Activated naive CD4-positive, alpha-beta T cell treated with anti-CD3 and anti-CD28 coated beads, Interleukin-2, amount 10 ng/mL, durations not matched to agents 7 days and 5 days (primary cell): ENCODE measurements at regions not wholly inside any gene's neighbourhood (a gene's known extent, or its start where the extent isn't known, plus 50 kb on each side); places are given as distances from the start of the nearest gene placed in this dataset.
A peak's percentile ranks its signal among the peaks of the same experiment; 100 is the strongest.
"Not testable (repeated sequence)": the region's sequence is repeated elsewhere in the genome, so short reads cannot be mapped to it uniquely, and the experiment has no call there.

Source experiments
- CTCF ChIA-PET: fragments of 350-600 bp; sonication (Branson Sonifier 250); formaldehyde crosslinking; loops from one replicate; lab custom pipeline; 2021; ENCODE audit warnings: antibody characterized with exemption; lab: Charles Lee
- DNase-seq: peaks from one replicate; pipeline ENCODE4 v3.0.0-alpha.2; 2020
- H3K27ac Mint-ChIP-seq: one replicate; pipeline ENCODE4 v1.8.0; 2021; ENCODE audit warnings: mild to moderate bottlenecking, moderate library complexity, mixed read lengths
- H3K27me3 Mint-ChIP-seq: one replicate; pipeline ENCODE4 v1.8.0; 2021; ENCODE audit warnings: mild to moderate bottlenecking, mixed read lengths
- H3K36me3 Mint-ChIP-seq: one replicate; pipeline ENCODE4 v1.8.0; 2021; ENCODE audit warnings: mixed read lengths
- H3K4me1 Mint-ChIP-seq: one replicate; pipeline ENCODE4 v1.8.0; 2021; ENCODE audit warnings: mixed read lengths
- H3K4me3 Mint-ChIP-seq: one replicate; pipeline ENCODE4 v1.8.0; 2021; ENCODE audit warnings: mild to moderate bottlenecking, moderate library complexity, mixed read lengths
- H3K9me3 Mint-ChIP-seq: one replicate; pipeline ENCODE4 v1.8.0; 2021; ENCODE audit warnings: mixed read lengths

GRCh38 chr13:23003446-23003845 is 177.3 kb upstream of the SGCG start:
- no peaks in the 10 kb centered on the region for H3K27me3 Mint-ChIP-seq
- H3K4me1 Mint-ChIP-seq, result no peaks in the 10 kb centered on the region
- peaks cover 13% of the 10 kb centered on the region for H3K9me3 Mint-ChIP-seq
- CTCF ChIA-PET, result no interaction called here
- no peaks in the 10 kb centered on the region for H3K36me3 Mint-ChIP-seq
- no peak overlapping the region for H3K4me3 Mint-ChIP-seq
- no peak for DNase-seq
- H3K27ac Mint-ChIP-seq, result no peak overlapping the region

DNA sequence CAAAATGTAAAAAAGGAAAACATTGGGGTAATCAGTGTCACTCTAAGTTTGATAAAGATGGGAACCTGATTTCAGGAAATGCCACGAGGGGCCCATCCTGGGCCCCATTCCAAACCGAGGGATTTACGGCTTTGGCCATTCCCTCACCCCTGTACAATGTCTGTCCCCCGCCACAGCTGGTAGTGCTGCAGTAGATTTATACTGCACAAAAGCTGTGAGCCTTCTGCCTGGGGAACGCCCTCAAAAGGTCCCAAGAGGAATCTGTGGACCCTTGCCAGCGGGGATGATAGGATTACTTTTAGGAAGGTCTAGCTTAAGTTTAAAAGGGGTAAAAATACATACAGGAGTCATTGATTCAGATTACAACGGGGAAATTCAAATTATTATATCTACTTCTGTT is 173.4 kb upstream of the SGCG start:
- Mint-ChIP-seq H3K27me3 (no peaks in the 10 kb centered on the region), H3K36me3 (no peaks in the 10 kb centered on the region), H3K9me3 (peaks cover 5% of the 10 kb centered on the region), H3K4me3 (no peak overlapping the region), H3K4me1 (no peaks in the 10 kb centered on the region), H3K27ac (no peak overlapping the region)
- CTCF ChIA-PET, result no interaction called here
- no peak for DNase-seq

DNA sequence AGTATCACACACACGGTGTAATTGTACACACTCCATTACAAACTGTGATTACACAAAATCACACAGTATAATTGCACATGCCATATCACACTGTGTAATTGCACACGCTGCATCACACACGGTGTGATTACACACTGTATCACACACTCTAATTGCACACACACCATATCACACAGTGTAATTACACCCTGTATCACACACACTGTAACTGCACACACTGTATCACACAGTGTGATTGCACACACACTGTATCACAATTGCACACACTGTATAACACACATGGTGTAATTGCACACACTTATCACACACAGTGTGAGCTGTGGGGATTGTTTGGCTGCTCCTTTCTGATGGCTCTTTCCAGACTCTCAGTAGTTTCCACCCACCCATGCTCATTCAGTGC is 162.6 kb upstream of the SGCG start:
- Mint-ChIP-seq H3K4me1 (no peaks in the 10 kb centered on the region), H3K36me3 (no peaks in the 10 kb centered on the region), H3K4me3 (no peak overlapping the region), H3K27ac (no peak overlapping the region), H3K27me3 (no peaks in the 10 kb centered on the region), H3K9me3 (no peaks in the 10 kb centered on the region)
- CTCF ChIA-PET, result no interaction called here
- DNase-seq, result no peak

DNA sequence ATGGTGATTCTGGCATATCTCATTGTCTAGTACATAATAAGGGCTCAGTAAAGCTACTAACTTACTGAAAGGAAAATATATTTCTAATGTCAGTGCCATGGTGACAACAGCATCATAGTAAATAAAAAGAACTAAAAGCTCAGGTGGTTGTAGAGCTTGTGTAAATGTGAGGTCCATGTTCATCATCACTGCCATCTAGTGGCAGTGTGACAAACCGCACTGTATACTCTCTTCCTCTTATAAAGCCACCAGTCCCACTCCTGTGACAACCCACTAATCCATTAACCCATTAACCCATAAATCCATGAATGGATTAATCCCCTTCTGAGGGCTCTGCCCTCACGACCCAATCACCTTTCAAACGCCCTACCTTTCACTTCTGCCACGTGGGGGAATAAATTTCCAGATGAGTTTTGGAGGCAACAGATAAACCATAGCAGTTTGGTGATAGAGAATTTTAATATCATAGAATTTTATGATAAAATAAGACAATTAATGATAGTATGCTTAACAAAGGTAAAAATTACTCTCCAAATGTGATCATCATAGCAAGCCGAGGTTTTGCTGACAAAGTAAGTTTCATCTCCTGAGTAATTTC is 160.4 kb upstream of the SGCG start:
- CTCF ChIA-PET, result interaction anchor here (0.6 to 0.9 kb wide), 4 partner anchors 11 to 219 kb away, joined by 3 to 5 read pairs (median 3); no protein-coding TSS in a partner anchor
- H3K27me3 Mint-ChIP-seq, result peaks cover 3% of the 10 kb centered on the region
- DNase-seq, result peak; percentile 47
- no peak overlapping the region for H3K4me3 Mint-ChIP-seq
- no peaks in the 10 kb centered on the region for H3K9me3 Mint-ChIP-seq
- no peaks in the 10 kb centered on the region for H3K36me3 Mint-ChIP-seq
- H3K27ac Mint-ChIP-seq, result no peak overlapping the region
- no peaks in the 10 kb centered on the region for H3K4me1 Mint-ChIP-seq

- Mint-ChIP-seq H3K27ac (no peak overlapping the region), H3K4me3 (no peak overlapping the region), H3K4me1 (peaks cover 9% of the 10 kb centered on the region), H3K27me3 (peaks cover 4% of the 10 kb centered on the region), H3K9me3 (no peaks in the 10 kb centered on the region), H3K36me3 (no peaks in the 10 kb centered on the region)
- CTCF ChIA-PET, result no interaction called here
- no peak for DNase-seq
These were observed 158.9 kb upstream of the SGCG start for GRCh38 chr13:23021906-23022305.

GRCh38 chr13:23022704-23023103 is 158.1 kb upstream of the SGCG start:
- H3K36me3 Mint-ChIP-seq, result no peaks in the 10 kb centered on the region
- H3K27ac Mint-ChIP-seq, result no peak overlapping the region
- no peak for DNase-seq
- no peak overlapping the region for H3K4me3 Mint-ChIP-seq
- peaks cover 9% of the 10 kb centered on the region for H3K4me1 Mint-ChIP-seq
- H3K9me3 Mint-ChIP-seq, result no peaks in the 10 kb centered on the region
- H3K27me3 Mint-ChIP-seq, result peaks cover 4% of the 10 kb centered on the region
- CTCF ChIA-PET, result no interaction called here

DNA sequence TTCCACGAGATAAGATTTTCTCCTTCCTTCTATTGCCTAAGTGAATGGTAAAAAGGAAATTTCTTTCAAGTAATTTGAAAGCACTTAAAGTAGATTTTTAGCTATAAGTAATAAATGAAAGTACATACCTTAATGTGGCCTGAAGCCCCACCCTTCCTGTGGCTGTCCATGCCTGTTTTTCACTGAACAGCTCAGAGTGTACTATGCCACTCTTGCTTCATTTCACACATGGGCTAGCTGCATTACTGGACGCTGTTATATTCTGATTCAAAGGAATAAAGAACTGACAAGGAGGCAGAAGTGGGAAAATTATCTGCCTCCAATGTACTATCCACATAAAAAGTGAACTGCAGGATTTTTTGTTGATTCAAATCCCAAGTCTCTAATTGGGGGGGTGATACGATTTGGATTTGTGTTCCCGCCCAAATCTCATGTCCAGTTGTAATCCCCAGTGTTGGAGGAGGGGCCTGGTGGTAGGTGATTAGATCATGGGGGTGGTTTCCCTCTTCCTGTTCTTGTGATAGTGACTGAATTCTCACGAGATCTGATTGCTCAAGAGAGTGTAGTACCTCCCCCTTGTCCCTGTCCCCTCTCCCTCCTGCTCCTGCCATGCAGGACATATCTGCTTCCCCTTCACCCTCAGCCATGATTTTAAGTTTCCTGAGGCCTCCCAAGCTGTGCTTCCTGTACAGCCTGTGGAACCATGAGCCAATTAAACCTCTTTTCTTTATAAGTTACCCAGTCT is 154.7 kb upstream of the SGCG start:
- no peak for DNase-seq
- H3K27ac Mint-ChIP-seq, result no peak overlapping the region
- H3K9me3 Mint-ChIP-seq, result no peaks in the 10 kb centered on the region
- H3K4me3 Mint-ChIP-seq, result no peak overlapping the region
- H3K4me1 Mint-ChIP-seq, result peaks cover 9% of the 10 kb centered on the region
- CTCF ChIA-PET, result no interaction called here
- peaks cover 4% of the 10 kb centered on the region for H3K27me3 Mint-ChIP-seq
- H3K36me3 Mint-ChIP-seq, result no peaks in the 10 kb centered on the region

- no peak overlapping the region for H3K27ac Mint-ChIP-seq
- no peak for DNase-seq
- H3K27me3 Mint-ChIP-seq, result peaks cover 4% of the 10 kb centered on the region
- H3K4me1 Mint-ChIP-seq, result no peaks in the 10 kb centered on the region
- H3K9me3 Mint-ChIP-seq, result no peaks in the 10 kb centered on the region
- H3K36me3 Mint-ChIP-seq, result no peaks in the 10 kb centered on the region
- no peak overlapping the region for H3K4me3 Mint-ChIP-seq
- CTCF ChIA-PET, result no interaction called here
These were observed 141.4 kb upstream of the SGCG start for GRCh38 chr13:23039266-23039935.

DNA sequence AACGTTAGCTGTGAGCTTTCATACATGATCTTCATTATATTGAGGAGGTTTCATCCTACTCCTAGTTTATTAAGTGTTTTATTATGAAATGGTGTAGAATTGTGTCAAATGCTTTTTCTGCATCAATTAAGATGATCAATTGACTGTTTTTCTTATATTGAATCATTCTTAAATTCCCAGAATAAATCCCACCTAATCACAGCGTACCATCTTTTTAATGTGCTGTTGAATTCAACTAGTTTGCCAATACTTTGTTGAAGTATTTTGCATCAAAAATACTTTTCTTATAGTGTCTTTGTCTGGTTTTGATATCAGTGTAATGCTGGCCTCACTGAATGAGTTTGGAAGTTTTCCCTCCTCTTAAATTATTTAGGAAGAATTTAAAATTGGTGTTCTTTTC is 138.6 kb upstream of the SGCG start:
- H3K4me1 Mint-ChIP-seq, result no peaks in the 10 kb centered on the region
- H3K27ac Mint-ChIP-seq, result no peak overlapping the region
- no peak overlapping the region for H3K4me3 Mint-ChIP-seq
- H3K36me3 Mint-ChIP-seq, result no peaks in the 10 kb centered on the region
- no peaks in the 10 kb centered on the region for H3K9me3 Mint-ChIP-seq
- CTCF ChIA-PET, result no interaction called here
- H3K27me3 Mint-ChIP-seq, result no peaks in the 10 kb centered on the region
- no peak for DNase-seq

GRCh38 chr13:23044906-23045305 is 135.9 kb upstream of the SGCG start:
- CTCF ChIA-PET, result no interaction called here
- no peak overlapping the region for H3K4me3 Mint-ChIP-seq
- H3K36me3 Mint-ChIP-seq, result no peaks in the 10 kb centered on the region
- H3K27me3 Mint-ChIP-seq, result no peaks in the 10 kb centered on the region
- no peaks in the 10 kb centered on the region for H3K9me3 Mint-ChIP-seq
- H3K4me1 Mint-ChIP-seq, result no peaks in the 10 kb centered on the region
- H3K27ac Mint-ChIP-seq, result no peak overlapping the region
- no peak for DNase-seq

GRCh38 chr13:23050126-23050525 is 130.7 kb upstream of the SGCG start:
- Mint-ChIP-seq H3K4me3 (no peak overlapping the region), H3K27me3 (no peaks in the 10 kb centered on the region), H3K4me1 (no peaks in the 10 kb centered on the region), H3K27ac (no peak overlapping the region), H3K36me3 (no peaks in the 10 kb centered on the region), H3K9me3 (no peaks in the 10 kb centered on the region)
- CTCF ChIA-PET, result no interaction called here
- no peak for DNase-seq

DNA sequence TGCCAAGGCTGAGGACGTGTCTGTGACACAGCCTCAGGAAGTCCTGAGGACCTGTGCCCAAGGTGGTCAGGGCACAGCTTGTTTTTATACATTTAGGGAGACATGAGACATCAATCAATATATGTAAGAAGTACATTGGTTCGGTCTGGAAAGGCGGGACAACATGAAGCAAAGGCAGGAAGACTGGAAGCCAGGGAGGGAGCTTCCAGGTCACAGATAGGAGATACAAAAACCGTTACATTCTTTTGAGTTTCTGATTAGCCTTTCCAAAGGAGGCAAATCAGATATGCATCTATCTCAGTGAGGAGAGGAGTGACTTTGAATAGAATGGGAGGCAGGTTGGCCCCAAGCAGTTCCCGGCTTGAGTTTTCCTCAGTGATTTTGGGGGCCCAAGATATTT is 127.1 kb upstream of the SGCG start:
- H3K36me3 Mint-ChIP-seq, H3K27ac Mint-ChIP-seq, DNase-seq, H3K4me1 Mint-ChIP-seq, CTCF ChIA-PET, H3K27me3 Mint-ChIP-seq, H3K4me3 Mint-ChIP-seq, H3K9me3 Mint-ChIP-seq: not testable (repeated sequence)

DNA sequence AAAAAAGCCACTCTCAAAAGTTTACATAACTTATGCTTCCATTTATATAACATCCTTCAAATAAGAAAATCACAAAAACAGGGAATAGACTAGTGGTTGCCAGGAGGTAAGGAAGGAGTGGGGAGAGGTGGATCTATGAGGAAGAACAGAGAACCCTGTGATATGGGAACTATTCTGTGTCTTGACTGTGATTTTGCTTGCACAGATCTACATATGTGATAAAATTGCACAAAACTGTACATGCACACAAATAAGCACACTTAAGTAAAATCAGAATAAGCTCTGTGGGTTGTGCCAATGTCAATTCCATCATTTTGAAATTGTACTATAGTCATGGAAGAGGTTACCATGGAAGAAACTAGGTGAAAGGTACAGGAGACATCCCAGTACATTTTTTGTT is 121.6 kb upstream of the SGCG start:
- no peaks in the 10 kb centered on the region for H3K9me3 Mint-ChIP-seq
- H3K36me3 Mint-ChIP-seq, result no peaks in the 10 kb centered on the region
- H3K4me3 Mint-ChIP-seq, result no peak overlapping the region
- DNase-seq, result no peak
- H3K27me3 Mint-ChIP-seq, result no peaks in the 10 kb centered on the region
- H3K4me1 Mint-ChIP-seq, result no peaks in the 10 kb centered on the region
- peak overlapping the region; percentile 11 for H3K27ac Mint-ChIP-seq
- CTCF ChIA-PET, result no interaction called here

DNA sequence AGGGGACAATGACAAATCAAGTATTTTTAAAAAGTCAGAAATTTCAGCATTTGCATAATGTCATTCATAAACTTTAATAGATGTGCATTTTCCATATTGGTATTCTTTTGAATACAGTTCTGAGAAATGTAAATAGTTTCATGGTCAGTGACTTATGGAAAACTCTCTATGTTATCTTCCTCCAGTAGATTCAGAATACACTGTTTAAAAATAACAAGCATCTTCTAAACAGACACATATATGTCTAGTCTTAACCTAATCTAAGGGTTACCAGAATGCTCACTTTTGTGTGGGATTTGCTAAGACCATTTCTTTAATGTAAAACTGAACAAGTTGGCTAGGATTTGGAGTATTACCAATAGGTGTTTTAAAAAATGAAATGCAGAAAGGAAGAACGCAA is 119.8 kb upstream of the SGCG start:
- Mint-ChIP-seq H3K27me3 (no peaks in the 10 kb centered on the region), H3K9me3 (no peaks in the 10 kb centered on the region), H3K4me1 (no peaks in the 10 kb centered on the region), H3K27ac (no peak overlapping the region), H3K36me3 (no peaks in the 10 kb centered on the region), H3K4me3 (no peak overlapping the region)
- CTCF ChIA-PET, result no interaction called here
- no peak for DNase-seq

DNA sequence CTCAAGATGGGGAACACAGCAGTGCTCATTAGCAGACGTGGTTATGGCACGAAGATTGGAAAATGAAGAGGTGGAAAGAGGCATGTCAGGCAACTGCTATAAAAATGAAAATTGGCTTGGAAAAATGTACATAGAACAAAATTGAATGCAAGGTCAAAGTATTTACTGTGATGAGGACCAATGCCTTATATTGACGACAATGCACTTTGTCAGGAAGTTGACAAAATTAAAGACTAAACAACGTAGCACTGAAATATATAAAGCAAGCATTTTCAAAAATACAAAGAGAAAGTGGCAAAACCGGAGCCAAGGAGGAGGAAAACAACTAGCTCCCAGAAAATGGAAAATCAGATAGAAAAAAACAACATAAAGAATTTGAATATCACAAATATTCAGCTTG is 113.7 kb upstream of the SGCG start:
- Mint-ChIP-seq H3K27me3 (no peaks in the 10 kb centered on the region), H3K27ac (no peak overlapping the region), H3K9me3 (no peaks in the 10 kb centered on the region), H3K4me3 (no peak overlapping the region), H3K4me1 (no peaks in the 10 kb centered on the region), H3K36me3 (no peaks in the 10 kb centered on the region)
- DNase-seq, result no peak
- CTCF ChIA-PET, result interaction anchor here (0.7 kb wide), 2 partner anchors 20 to 709 kb away, joined by 3 read pairs; no protein-coding TSS in a partner anchor
